GM12878 (cell line): ENCODE measurements at regions not wholly inside any gene's neighbourhood (a gene's known extent, or its start where the extent isn't known, plus 50 kb on each side); places are given as distances from the start of the nearest gene placed in this dataset.

Experiments used
- CEBPB ChIP-seq, 2 experiments: fragments of 150-350 bp in 1 of 2; IDR thresholded peaks; 2 replicates each; pipeline ENCODE4 v1.6.1; 2012 to 2014; ENCODE audit warnings: low read depth in 2 of 2, low read length in 2 of 2, borderline replicate concordance in 1 of 2, inconsistent platforms in 1 of 2
- EP300 ChIP-seq, 2 experiments: fragments of 150-350 bp in 1 of 2; IDR thresholded peaks; 2 replicates each; pipeline ENCODE4 v1.6.1; 2011 to 2012; ENCODE audit warnings: low read depth in 2 of 2, low read length in 2 of 2, borderline replicate concordance in 1 of 2, improper control_type of control experiment in 1 of 2, inconsistent platforms in 1 of 2; ENCODE audit not compliant: control insufficient read depth in 1 of 2
- ESRRA ChIP-seq: IDR thresholded peaks from 2 replicates; pipeline ENCODE4 v1.6.1; 2012; ENCODE audit warnings: mild to moderate bottlenecking, low read length, improper control_type of control experiment
- ETV6 ChIP-seq, 2 experiments: fragments of 450-650 bp in 1 of 2; IDR thresholded peaks in 1 of 2; conservative IDR thresholded peaks in 1 of 2; 2 replicates each; pipeline ENCODE4 v1.6.1; 2014; ENCODE audit warnings: antibody characterized with exemption in 1 of 2, borderline replicate concordance in 1 of 2, low read depth in 1 of 2, mild to moderate bottlenecking in 1 of 2, moderate library complexity in 1 of 2
- PAX5 ChIP-seq: IDR thresholded peaks from 2 replicates; pipeline ENCODE4 v1.6.1; 2011; ENCODE audit warnings: low read depth, low read length, borderline replicate concordance
- POLR2A ChIP-seq: IDR thresholded peaks from 2 replicates; pipeline ENCODE4 v1.6.1; 2011; ENCODE audit warnings: low read depth, mild to moderate bottlenecking, low read length
- REST ChIP-seq: IDR thresholded peaks from 2 replicates; pipeline ENCODE4 v1.6.1; 2012; ENCODE audit warnings: mild to moderate bottlenecking, low read depth, low read length
- SMC3 ChIP-seq: IDR thresholded peaks from 2 replicates; pipeline ENCODE4 v1.6.1; 2011; ENCODE audit warnings: low read length, improper control_type of control experiment, borderline replicate concordance
- TBL1XR1 ChIP-seq: IDR thresholded peaks from 2 replicates; pipeline ENCODE4 v1.6.1; 2012; ENCODE audit warnings: low read depth, low read length, improper control_type of control experiment
- YY1 ChIP-seq: IDR thresholded peaks from 2 replicates; pipeline ENCODE4 v1.6.1; 2011; ENCODE audit warnings: low read depth, mild to moderate bottlenecking, low read length
- TF ChIP-seq, protein P1 (sequence below), 3 experiments: IDR thresholded peaks in 2 of 3; conservative IDR thresholded peaks in 1 of 3; 2 replicates each; pipeline ENCODE4 v1.5.1; 2011; ENCODE audit warnings: low read depth in 3 of 3, low read length in 3 of 3, mild to moderate bottlenecking in 3 of 3, control low read depth in 2 of 3, moderate library complexity in 2 of 3, inconsistent platforms in 1 of 3, mixed read lengths in 1 of 3; ENCODE audit not compliant: control insufficient read depth in 2 of 3, insufficient read depth in 1 of 3; ENCODE audit errors: extremely low read depth in 1 of 3
- TF ChIP-seq, protein P2 (sequence below): fragments of 450-650 bp; IDR thresholded peaks from 2 replicates; pipeline ENCODE4 v1.6.1; 2016; ENCODE audit warnings: mild to moderate bottlenecking, moderate library complexity, borderline replicate concordance
- TF ChIP-seq, protein P3 (sequence below): IDR thresholded peaks from 2 replicates; pipeline ENCODE4 v1.6.1; 2011; ENCODE audit warnings: borderline replicate concordance, low read depth, mild to moderate bottlenecking, moderate library complexity, low read length; ENCODE audit not compliant: insufficient read depth, poor library complexity, severe bottlenecking

DNA sequence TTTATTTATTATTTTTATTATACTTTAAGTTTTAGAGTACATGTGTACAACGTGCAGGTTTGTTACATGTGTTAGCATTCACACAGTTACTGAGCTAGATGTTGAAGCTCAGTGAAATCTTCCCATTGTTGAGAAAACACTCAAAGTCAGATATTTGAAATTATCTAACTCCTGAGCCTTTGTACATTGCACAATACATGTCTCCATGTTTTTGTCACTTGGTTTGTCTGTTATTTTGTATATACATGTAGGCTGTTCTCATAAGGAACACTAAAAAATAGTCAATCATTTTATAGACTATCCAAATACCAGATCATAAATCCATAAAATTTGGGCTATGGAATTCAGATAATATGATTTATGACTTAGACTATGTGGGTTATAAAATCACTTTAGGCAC, 1126.5 kb downstream of the NSUN3 start:
- TF ChIP-seq CEBPB (IDR thresholded peaks at IDR 0.05; ENCODE audit: borderline replicate concordance in 1 of 2, low read depth in 2 of 2, low read length in 2 of 2) (no peak), ESRRA (no peak), TBL1XR1 (no peak), YY1 (no peak), REST (no peak), SMC3 (no peak), POLR2A (no peak), EP300 (IDR thresholded peaks at IDR 0.05; ENCODE audit: borderline replicate concordance in 1 of 2, control insufficient read depth in 1 of 2, low read depth in 2 of 2, low read length in 2 of 2) (no peak), PAX5 (no peak), ETV6 (conservative IDR thresholded peaks at IDR 0.05 in 1 of 2, IDR thresholded peaks at IDR 0.05 in 1 of 2; ENCODE audit: borderline replicate concordance in 1 of 2, low read depth in 1 of 2) (no peak)
- TF ChIP-seq, protein P1, sequence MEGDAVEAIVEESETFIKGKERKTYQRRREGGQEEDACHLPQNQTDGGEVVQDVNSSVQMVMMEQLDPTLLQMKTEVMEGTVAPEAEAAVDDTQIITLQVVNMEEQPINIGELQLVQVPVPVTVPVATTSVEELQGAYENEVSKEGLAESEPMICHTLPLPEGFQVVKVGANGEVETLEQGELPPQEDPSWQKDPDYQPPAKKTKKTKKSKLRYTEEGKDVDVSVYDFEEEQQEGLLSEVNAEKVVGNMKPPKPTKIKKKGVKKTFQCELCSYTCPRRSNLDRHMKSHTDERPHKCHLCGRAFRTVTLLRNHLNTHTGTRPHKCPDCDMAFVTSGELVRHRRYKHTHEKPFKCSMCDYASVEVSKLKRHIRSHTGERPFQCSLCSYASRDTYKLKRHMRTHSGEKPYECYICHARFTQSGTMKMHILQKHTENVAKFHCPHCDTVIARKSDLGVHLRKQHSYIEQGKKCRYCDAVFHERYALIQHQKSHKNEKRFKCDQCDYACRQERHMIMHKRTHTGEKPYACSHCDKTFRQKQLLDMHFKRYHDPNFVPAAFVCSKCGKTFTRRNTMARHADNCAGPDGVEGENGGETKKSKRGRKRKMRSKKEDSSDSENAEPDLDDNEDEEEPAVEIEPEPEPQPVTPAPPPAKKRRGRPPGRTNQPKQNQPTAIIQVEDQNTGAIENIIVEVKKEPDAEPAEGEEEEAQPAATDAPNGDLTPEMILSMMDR (IDR thresholded peaks at IDR 0.05 in 2 of 3, conservative IDR thresholded peaks at IDR 0.05 in 1 of 3; ENCODE audit: control insufficient read depth in 2 of 3, extremely low read depth in 1 of 3, insufficient read depth in 1 of 3, low read depth in 3 of 3, low read length in 3 of 3), result no peak
- TF ChIP-seq, protein P2, sequence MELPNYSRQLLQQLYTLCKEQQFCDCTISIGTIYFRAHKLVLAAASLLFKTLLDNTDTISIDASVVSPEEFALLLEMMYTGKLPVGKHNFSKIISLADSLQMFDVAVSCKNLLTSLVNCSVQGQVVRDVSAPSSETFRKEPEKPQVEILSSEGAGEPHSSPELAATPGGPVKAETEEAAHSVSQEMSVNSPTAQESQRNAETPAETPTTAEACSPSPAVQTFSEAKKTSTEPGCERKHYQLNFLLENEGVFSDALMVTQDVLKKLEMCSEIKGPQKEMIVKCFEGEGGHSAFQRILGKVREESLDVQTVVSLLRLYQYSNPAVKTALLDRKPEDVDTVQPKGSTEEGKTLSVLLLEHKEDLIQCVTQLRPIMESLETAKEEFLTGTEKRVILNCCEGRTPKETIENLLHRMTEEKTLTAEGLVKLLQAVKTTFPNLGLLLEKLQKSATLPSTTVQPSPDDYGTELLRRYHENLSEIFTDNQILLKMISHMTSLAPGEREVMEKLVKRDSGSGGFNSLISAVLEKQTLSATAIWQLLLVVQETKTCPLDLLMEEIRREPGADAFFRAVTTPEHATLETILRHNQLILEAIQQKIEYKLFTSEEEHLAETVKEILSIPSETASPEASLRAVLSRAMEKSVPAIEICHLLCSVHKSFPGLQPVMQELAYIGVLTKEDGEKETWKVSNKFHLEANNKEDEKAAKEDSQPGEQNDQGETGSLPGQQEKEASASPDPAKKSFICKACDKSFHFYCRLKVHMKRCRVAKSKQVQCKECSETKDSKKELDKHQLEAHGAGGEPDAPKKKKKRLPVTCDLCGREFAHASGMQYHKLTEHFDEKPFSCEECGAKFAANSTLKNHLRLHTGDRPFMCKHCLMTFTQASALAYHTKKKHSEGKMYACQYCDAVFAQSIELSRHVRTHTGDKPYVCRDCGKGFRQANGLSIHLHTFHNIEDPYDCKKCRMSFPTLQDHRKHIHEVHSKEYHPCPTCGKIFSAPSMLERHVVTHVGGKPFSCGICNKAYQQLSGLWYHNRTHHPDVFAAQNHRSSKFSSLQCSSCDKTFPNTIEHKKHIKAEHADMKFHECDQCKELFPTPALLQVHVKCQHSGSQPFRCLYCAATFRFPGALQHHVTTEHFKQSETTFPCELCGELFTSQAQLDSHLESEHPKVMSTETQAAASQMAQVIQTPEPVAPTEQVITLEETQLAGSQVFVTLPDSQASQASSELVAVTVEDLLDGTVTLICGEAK, result no peak
- TF ChIP-seq, protein P3, sequence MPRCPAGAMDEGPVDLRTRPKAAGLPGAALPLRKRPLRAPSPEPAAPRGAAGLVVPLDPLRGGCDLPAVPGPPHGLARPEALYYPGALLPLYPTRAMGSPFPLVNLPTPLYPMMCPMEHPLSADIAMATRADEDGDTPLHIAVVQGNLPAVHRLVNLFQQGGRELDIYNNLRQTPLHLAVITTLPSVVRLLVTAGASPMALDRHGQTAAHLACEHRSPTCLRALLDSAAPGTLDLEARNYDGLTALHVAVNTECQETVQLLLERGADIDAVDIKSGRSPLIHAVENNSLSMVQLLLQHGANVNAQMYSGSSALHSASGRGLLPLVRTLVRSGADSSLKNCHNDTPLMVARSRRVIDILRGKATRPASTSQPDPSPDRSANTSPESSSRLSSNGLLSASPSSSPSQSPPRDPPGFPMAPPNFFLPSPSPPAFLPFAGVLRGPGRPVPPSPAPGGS, result no peak
